GM19468 (cell line): ENCODE measurements at regions not wholly inside any gene's neighbourhood (a gene's known extent, or its start where the extent isn't known, plus 50 kb on each side); places are given as distances from the start of the nearest gene placed in this dataset.

ENCODE experiments used
- ATAC-seq: cut with Tn5 transposase; IDR thresholded peaks from one replicate; pipeline ENCODE4 v1.9.1; 2021; ENCODE audit warnings: mild to moderate bottlenecking, moderate library complexity, moderate number of reproducible peaks; ENCODE audit not compliant: unreplicated experiment; ENCODE audit errors: extremely low read depth

- ATAC-seq = no peak
Measured at GRCh38 chr18:46421973-46422551, 235.0 kb downstream of the LOXHD1 start.

DNA sequence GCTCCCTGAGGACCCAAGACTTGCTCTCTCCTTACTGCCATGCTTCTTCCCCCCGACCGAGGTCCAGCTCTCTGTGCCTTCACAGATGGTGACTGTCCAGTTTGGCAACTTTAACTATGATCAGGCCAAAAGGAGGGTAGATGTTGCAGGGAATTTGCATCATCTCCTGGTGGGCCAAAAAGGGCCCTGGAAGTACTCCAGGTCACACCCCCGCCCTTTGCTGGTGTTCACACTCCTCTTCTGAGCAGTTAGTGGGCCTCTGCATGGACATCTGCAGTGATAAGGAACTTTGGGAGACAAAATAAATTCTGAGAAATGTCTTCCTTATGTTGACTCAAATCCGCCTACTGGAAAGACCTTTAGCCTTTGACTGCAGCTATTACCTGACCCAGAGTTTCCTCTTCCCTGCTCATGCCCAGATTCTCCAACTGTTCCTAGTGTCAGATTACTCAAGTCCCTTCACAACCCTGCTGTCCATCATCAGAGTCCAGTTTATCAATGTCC lies 234.4 kb downstream of the LOXHD1 start:
- ATAC-seq = no peak

DNA sequence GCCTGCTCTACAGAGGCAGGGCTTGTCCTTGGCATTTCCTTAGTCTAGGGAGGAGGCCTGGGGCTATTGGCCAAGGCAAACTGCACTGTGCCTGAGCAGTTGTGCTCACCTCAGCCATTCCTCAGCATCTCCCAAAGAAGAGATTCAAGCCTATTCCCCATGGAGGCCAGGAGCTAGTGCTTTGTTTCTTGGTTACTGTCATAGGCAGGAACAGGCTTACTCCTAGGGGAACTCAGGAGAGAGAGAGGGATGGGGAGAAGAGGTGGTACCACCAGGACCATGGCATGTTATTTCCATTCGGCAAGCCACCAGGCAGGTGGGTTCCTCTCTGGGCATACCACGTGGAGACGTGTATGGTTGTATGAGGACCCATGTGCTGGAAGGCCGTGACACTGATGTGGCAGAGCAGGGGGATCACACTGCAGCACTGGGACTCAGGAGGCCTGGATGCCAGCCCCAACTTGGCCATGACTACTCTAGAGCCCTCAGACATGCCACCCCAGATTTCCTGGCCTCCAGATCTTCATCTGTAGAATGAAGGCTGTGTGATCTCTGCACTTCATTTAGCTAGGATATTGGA lies 233.7 kb downstream of the LOXHD1 start:
- no peak for ATAC-seq

- no peak for ATAC-seq
Measured at GRCh38 chr18:46424898-46425297, 232.1 kb downstream of the LOXHD1 start.

DNA sequence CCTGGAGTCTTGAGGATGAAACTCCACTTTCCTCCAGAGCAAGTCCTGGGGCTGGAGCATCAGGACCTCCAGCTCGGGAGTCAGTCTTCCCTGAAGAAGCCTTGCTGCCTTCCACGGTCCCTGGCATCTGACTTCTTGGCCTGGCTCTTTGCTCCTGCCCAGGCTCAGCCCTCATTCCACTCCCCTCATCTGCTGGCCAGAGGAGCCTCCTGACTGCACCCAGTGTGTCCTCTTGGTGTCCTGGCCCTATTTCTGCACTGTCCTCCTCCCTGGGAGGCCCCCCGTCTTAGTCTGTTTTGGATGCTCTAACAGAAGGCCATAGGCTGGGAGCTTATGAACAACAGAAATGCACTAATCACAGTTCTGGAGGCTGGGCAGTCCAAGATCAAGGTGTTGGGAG lies 231.5 kb downstream of the LOXHD1 start:
- ATAC-seq = no peak

DNA sequence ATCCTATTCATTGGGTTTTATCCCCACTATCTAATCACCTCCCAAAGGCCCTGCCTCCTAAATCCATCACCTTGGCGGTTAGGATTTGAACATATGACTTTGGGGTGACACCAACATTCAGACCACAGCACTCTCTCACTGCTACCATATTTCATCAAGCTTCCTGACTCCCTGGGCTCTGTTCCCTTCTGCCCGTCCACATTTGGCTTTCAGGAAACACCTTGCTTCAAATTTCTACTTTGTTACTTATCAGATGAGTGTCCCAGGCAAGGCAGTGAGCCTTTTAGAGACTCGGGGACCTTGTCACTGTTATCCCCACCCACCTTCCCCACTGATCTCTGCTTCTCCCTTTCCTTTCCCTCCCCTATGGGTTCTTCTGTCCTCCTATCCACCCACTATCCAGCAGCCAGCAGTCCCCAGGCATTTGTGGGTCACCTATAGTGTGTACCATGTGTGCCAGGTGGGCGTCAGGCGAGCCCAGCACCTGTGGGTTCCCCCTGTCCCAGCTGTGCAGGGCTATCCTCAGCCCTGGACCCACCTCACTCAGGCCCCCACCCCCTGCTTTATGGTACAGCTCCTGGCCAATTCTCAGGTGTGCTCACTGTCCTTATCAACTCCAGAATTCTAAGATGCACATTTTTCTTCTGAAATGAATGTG lies 230.9 kb downstream of the LOXHD1 start:
- ATAC-seq = no peak

DNA sequence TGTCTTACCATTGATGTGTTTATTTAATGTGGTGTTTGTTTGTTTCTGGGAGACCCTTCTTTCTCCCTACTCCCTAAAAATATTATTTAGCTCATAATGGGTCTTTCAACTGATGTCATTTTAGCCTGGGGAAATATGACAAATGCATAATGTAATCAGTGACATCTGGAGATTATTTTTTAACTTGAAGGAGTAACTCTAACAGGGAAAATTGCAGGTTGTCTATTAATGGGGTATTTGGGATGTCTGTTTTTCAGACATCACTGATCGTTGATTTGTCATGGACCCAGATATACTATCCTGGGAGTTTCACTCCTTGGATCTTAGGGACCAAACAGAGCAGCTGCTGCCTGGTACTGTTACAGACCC lies 230.4 kb downstream of the LOXHD1 start:
- ATAC-seq = no peak
